ENCODE measurements at regions not wholly inside any gene's neighbourhood (a gene's known extent, or its start where the extent isn't known, plus 50 kb on each side); places are given as distances from the start of the nearest gene placed in this dataset.

DNA sequence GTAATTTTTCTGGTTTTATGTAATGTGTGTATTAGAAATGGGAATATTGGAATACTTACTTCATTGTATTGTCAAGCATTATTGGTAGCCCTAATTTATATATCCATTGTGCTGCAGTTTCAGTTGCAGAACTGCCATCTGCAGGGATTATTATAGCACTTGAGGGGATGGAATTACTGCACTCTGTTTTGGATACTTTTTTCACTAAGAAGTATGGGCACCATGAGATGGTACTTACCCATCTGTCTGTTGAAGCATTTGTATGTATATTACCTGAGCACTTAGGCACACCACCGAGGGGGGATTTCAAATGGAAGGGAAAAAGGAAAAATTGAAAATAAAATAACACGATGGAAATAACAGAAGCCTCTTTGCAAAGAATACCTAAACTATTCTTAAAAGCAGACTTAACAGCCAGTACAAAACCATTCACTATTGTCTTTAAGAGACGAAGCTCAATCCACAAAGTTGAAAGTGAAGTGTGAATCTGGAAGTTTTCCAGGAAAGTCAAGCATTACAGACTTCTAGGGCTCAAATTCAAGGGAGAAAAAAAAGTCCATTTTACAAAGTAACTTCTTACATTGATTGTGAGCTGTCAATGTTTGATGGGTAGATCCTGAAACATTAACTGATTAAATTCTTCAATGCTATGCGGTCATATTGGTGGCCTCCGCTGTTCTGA is 318.7 kb downstream of the SOX4 start:
- Histone ChIP-seq H3K36me3 (ENCODE audit: control insufficient read depth, insufficient read depth, low read length) (no peaks in the 10 kb centered on the region), H3K9me3 (ENCODE audit: control insufficient read depth, insufficient read depth, low read length) (no peaks in the 10 kb centered on the region), H3K27ac (ENCODE audit: low read length) (no peak overlapping the region), H3K27me3 (ENCODE audit: control insufficient read depth, insufficient read depth, low read length) (no peaks in the 10 kb centered on the region), H3K4me3 (ENCODE audit: low read length) (no peak overlapping the region), H3K4me1 (ENCODE audit: control insufficient read depth, insufficient read depth, low read length) (peaks cover 4% of the 10 kb centered on the region; the same call in 1 of the 2 replicates)
- WGBS (ENCODE audit: insufficient coverage, insufficient read length): no CpG with 5 or more reads among the region's 5 CpGs
- no peak for DNase-seq (ENCODE audit: low read depth, low spot score)

DNA sequence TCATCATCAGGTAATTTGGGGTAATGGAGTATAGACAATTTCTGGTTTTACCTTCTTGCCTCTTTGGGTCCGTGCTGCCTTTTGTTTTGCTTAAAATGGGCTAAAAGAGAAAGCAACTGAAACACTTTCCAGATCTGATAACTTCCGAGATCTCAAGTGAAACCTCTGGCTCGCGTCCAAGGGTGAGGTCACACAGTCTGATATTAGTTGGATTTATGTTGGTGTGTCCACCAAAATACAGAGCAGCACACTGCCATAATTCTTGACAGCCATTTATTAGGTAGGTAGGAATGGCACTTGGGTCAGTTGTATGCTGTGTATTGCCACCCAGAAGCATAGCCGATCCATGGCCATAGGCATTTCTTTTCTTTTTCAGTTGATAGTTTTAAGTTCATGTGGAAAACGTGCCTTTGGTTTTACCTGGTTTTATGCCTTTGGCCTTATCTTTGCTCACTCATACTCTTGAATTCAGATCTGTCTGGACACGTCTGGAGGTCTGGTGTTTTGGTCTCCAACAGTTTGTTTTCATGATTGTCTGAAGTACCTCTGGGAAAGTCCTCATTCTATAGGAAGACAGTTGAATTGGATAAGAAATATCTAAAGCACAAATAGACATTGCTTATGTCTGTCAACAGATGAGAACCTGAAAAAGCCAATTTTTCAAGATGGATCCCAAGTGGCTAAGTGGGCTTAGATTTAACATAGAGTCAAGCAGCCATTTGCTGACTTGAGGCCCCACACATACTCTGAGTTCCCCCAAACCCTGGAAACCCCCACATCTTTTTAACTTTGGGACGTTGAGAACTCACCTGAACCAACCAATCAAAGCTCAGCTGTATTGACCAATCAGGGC is 320.8 kb downstream of the SOX4 start:
- DNase-seq (ENCODE audit: low read depth, low spot score): no peak
- Histone ChIP-seq H3K36me3 (ENCODE audit: control insufficient read depth, insufficient read depth, low read length) (no peaks in the 10 kb centered on the region; the same call in 1 of the 2 replicates), H3K27me3 (ENCODE audit: control insufficient read depth, insufficient read depth, low read length) (no peaks in the 10 kb centered on the region), H3K27ac (ENCODE audit: low read length) (no peak overlapping the region), H3K4me3 (ENCODE audit: low read length) (no peak overlapping the region), H3K4me1 (ENCODE audit: control insufficient read depth, insufficient read depth, low read length) (peaks cover 3% of the 10 kb centered on the region; the same call in 1 of the 2 replicates), H3K9me3 (ENCODE audit: control insufficient read depth, insufficient read depth, low read length) (no peaks in the 10 kb centered on the region)
- no CpG with 5 or more reads among the region's 8 CpGs for WGBS (ENCODE audit: insufficient coverage, insufficient read length)

DNA sequence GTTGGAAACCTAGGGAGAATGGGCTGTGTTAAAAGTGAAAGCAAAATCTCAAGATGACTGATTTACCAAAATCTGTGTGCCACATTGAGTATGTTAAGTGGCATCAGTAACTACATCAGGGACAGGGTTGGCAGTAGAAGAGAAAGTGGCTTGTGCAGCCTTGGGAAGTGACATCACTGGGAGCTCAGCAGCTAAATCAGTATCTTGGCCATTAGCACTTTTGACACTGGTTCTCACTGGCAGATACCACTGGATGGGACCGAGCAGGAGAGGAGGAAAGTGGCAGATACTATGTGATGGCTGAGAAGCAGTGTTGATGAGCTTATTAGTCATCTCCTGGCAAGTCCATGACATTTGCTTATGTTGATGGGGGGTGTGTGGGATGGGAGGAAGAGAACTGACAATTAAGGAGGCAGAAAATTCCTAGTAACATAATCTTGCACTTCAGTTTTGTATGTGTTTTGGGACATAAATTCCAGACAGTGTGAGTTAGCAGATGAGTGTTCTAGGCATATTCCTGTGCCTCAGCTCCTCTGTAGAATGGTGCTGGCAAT is 322.2 kb downstream of the SOX4 start:
- Histone ChIP-seq H3K9me3 (ENCODE audit: control insufficient read depth, insufficient read depth, low read length) (no peaks in the 10 kb centered on the region), H3K27ac (ENCODE audit: low read length) (no peak overlapping the region), H3K36me3 (ENCODE audit: control insufficient read depth, insufficient read depth, low read length) (no peaks in the 10 kb centered on the region; the same call in 1 of the 2 replicates), H3K4me3 (ENCODE audit: low read length) (no peak overlapping the region), H3K4me1 (ENCODE audit: control insufficient read depth, insufficient read depth, low read length) (peaks cover 3% of the 10 kb centered on the region; the same call in 1 of the 2 replicates), H3K27me3 (ENCODE audit: control insufficient read depth, insufficient read depth, low read length) (no peaks in the 10 kb centered on the region)
- no CpG with 5 or more reads among the region's 1 CpG for WGBS (ENCODE audit: insufficient coverage, insufficient read length)
- no peak for DNase-seq (ENCODE audit: low read depth, low spot score)

DNA sequence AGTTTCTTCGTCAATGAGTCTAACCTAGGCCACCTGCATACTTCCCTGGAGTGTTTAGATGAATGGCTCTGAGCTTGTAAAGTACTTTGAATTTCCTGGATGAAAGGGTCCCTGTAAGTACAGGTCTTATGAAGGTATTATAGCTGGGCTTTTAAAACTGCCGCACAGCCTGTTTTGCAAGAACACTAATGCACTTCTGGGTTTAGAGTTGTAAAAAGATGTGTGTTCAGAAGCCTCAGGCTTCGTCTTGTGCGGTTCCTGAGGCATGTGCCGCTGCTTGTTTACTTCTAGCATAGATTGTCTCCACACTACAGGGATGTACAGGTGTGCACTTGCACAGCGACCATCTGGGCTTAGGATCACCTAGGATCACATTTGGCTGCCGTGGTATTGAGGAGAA is 324.5 kb downstream of the SOX4 start:
- H3K4me3 ChIP-seq (ENCODE audit: low read length): no peak overlapping the region
- H3K9me3 ChIP-seq (ENCODE audit: control insufficient read depth, insufficient read depth, low read length): no peaks in the 10 kb centered on the region
- H3K27me3 ChIP-seq (ENCODE audit: control insufficient read depth, insufficient read depth, low read length): no peaks in the 10 kb centered on the region
- peaks cover 3% of the 10 kb centered on the region; the same call in 1 of the 2 replicates for H3K4me1 ChIP-seq (ENCODE audit: control insufficient read depth, insufficient read depth, low read length)
- WGBS (ENCODE audit: insufficient coverage, insufficient read length): no CpG with 5 or more reads among the region's 7 CpGs
- no peaks in the 10 kb centered on the region; the same call in 1 of the 2 replicates for H3K36me3 ChIP-seq (ENCODE audit: control insufficient read depth, insufficient read depth, low read length)
- H3K27ac ChIP-seq (ENCODE audit: low read length): no peak overlapping the region
- DNase-seq (ENCODE audit: low read depth, low spot score): no peak

DNA sequence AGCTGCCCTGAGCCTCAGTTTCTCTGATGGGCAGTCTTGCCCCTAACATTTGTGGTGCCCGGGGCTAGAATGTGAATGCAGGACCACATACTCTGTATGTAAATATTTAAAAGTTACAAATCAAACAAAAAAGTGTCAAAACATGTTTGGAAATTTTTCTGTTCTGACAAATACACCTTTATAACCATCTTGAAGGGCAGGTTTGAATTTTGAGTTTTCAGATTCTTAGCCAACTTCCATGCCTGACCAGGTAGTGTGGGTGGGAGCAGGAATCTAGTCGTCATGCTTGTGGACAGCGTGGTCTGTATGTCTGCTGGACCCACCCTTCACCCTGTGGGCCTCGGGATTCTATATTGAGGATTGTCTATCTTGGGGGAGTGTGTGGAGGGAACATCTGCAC is 325.1 kb downstream of the SOX4 start:
- no peak overlapping the region for H3K27ac ChIP-seq (ENCODE audit: low read length)
- no peaks in the 10 kb centered on the region; the same call in 1 of the 2 replicates for H3K36me3 ChIP-seq (ENCODE audit: control insufficient read depth, insufficient read depth, low read length)
- no CpG with 5 or more reads among the region's 4 CpGs for WGBS (ENCODE audit: insufficient coverage, insufficient read length)
- H3K4me1 ChIP-seq (ENCODE audit: control insufficient read depth, insufficient read depth, low read length): peaks cover 3% of the 10 kb centered on the region; the same call in 1 of the 2 replicates
- H3K9me3 ChIP-seq (ENCODE audit: control insufficient read depth, insufficient read depth, low read length): no peaks in the 10 kb centered on the region
- no peak for DNase-seq (ENCODE audit: low read depth, low spot score)
- no peak overlapping the region for H3K4me3 ChIP-seq (ENCODE audit: low read length)
- no peaks in the 10 kb centered on the region for H3K27me3 ChIP-seq (ENCODE audit: control insufficient read depth, insufficient read depth, low read length)

DNA sequence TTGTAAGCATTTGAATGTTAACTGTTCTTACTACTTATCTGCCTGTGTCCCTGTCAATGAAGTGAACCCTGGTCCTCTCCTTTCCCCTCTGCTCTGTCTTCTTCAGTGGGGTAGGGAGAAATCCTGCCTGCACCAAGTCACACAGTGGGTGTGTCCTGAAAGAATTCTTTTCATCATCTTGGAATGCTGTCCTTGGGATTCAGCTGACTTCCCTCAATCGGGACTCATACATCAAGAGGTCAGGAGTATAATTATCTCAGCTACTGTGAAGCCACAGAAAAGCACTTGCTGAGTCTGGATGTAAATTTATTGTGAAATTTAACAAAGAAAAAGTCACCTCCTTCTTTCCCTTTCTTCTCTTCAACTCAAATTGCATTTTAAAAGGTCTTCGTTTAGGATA is 328.5 kb downstream of the SOX4 start:
- Histone ChIP-seq H3K4me1 (ENCODE audit: control insufficient read depth, insufficient read depth, low read length) (peaks cover 3% of the 10 kb centered on the region; the same call in 1 of the 2 replicates), H3K9me3 (ENCODE audit: control insufficient read depth, insufficient read depth, low read length) (no peaks in the 10 kb centered on the region), H3K27me3 (ENCODE audit: control insufficient read depth, insufficient read depth, low read length) (no peaks in the 10 kb centered on the region), H3K27ac (ENCODE audit: low read length) (no peak overlapping the region), H3K4me3 (ENCODE audit: low read length) (no peak overlapping the region), H3K36me3 (ENCODE audit: control insufficient read depth, insufficient read depth, low read length) (no peaks in the 10 kb centered on the region; the same call in 1 of the 2 replicates)
- DNase-seq (ENCODE audit: low read depth, low spot score): no peak
- no CpG with 5 or more reads among the region's 2 CpGs for WGBS (ENCODE audit: insufficient coverage, insufficient read length)

DNA sequence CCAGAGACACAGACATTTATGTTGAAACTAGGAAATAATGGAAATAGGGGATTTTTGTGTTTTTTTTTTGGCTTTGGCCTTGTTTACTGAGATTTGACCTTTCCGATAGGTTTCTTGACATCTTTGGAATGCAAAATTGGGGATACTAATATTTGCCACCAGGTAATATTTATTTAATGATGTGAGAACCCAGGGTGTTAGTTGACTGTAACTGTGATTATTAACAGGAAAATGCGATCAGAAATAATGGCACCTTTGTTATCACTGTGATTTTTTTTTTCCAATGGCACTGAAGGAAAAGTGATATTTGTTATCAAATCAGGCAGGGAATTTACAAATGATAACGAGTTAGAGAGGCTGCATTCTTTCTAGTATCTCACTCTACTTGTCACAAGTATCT is 330.5 kb downstream of the SOX4 start:
- DNase-seq (ENCODE audit: low read depth, low spot score): no peak
- no peaks in the 10 kb centered on the region for H3K36me3 ChIP-seq (ENCODE audit: control insufficient read depth, insufficient read depth, low read length)
- no peaks in the 10 kb centered on the region for H3K4me1 ChIP-seq (ENCODE audit: control insufficient read depth, insufficient read depth, low read length)
- no CpG with 5 or more reads among the region's 3 CpGs for WGBS (ENCODE audit: insufficient coverage, insufficient read length)
- H3K27ac ChIP-seq (ENCODE audit: low read length): no peak overlapping the region
- H3K9me3 ChIP-seq (ENCODE audit: control insufficient read depth, insufficient read depth, low read length): no peaks in the 10 kb centered on the region
- no peaks in the 10 kb centered on the region for H3K27me3 ChIP-seq (ENCODE audit: control insufficient read depth, insufficient read depth, low read length)
- H3K4me3 ChIP-seq (ENCODE audit: low read length): no peak overlapping the region

DNA sequence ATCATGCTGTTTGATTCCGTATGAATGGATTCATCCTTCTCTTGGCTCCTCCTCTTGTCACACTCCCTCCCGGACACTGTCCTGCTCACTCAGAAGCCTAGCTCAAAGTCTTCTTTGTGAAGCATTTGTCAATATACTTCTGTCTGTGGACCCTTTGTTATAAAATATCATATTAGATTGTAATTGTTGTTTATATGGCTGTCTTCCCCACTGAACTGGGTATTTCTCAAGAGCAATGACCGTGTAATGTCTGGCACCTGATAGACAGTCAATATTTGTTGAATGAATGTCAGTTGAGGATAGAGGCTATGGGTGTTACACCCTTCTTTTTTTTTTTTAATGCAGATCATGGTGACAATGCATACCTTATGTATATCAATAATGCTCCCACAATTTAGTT is 335.3 kb downstream of the SOX4 start:
- Histone ChIP-seq H3K27ac (ENCODE audit: low read length) (no peak overlapping the region), H3K9me3 (ENCODE audit: control insufficient read depth, insufficient read depth, low read length) (no peaks in the 10 kb centered on the region), H3K4me3 (ENCODE audit: low read length) (no peak overlapping the region), H3K36me3 (ENCODE audit: control insufficient read depth, insufficient read depth, low read length) (no peaks in the 10 kb centered on the region), H3K27me3 (ENCODE audit: control insufficient read depth, insufficient read depth, low read length) (no peaks in the 10 kb centered on the region), H3K4me1 (ENCODE audit: control insufficient read depth, insufficient read depth, low read length) (no peaks in the 10 kb centered on the region)
- DNase-seq (ENCODE audit: low read depth, low spot score): no peak
- WGBS (ENCODE audit: insufficient coverage, insufficient read length): no CpG with 5 or more reads among the region's 3 CpGs

DNA sequence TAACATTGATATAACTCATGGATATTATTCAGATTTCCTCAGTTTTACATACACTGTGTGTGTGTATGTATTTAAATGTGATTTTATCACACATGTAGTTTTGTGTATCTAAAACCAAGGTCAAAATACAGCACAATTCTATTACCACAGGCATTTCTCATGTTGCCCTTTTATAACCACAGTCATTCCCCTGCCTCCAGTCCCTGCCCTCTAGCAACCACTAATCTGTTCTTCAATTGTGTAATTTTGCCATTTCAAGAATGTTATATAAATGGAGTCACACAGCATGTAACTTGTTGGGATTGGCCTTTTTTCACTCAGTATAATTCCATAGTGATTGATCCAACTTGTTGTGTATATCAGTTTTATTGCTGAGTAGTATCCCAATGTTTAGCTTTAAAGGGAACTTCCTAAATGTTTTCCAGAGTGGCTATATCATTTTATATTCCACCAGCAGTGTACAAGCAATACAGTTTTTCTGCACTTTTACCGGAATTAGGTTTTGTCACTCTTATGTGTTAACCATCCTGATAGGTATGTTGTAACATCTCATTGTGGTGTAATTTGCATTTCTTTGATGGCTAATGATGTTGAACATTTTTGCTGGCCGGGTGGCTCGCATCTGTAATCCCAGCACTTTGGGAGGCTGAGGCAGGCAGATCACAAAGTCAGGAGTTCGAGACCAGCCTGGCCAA is 338.2 kb downstream of the SOX4 start:
- Histone ChIP-seq H3K4me3 (ENCODE audit: low read length) (no peak overlapping the region), H3K27ac (ENCODE audit: low read length) (no peak overlapping the region), H3K4me1 (ENCODE audit: control insufficient read depth, insufficient read depth, low read length) (peaks cover 1% of the 10 kb centered on the region; the same call in 1 of the 2 replicates), H3K9me3 (ENCODE audit: control insufficient read depth, insufficient read depth, low read length) (no peaks in the 10 kb centered on the region), H3K27me3 (ENCODE audit: control insufficient read depth, insufficient read depth, low read length) (no peaks in the 10 kb centered on the region), H3K36me3 (ENCODE audit: control insufficient read depth, insufficient read depth, low read length) (no peaks in the 10 kb centered on the region)
- WGBS (ENCODE audit: insufficient coverage, insufficient read length): no CpG with 5 or more reads among the region's 4 CpGs
- no peak for DNase-seq (ENCODE audit: low read depth, low spot score)

DNA sequence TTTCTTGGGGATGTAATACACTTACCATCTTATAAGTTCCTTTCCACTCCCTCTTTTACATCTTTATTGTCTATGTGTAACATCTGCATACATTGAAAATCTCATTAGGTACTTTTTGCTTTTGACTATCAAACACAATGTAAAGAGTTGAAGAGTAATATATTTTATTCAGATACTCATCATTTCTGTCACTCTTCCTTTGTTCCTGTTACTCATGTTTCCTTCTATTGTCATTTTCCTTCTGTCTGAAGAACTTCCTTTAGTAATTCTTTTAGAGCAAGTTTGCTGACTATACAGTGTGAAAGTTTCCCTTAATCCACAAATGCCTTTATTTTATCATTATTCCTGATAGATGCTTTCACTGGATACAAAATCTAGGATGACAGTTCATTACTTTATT is 339.8 kb downstream of the SOX4 start:
- no peak overlapping the region for H3K27ac ChIP-seq (ENCODE audit: low read length)
- no peaks in the 10 kb centered on the region for H3K36me3 ChIP-seq (ENCODE audit: control insufficient read depth, insufficient read depth, low read length)
- DNase-seq (ENCODE audit: low read depth, low spot score): no peak

More for the DNA sequence above, 339.8 kb downstream of the SOX4 start:
- Histone ChIP-seq H3K4me1 (ENCODE audit: control insufficient read depth, insufficient read depth, low read length) (peaks cover 1% of the 10 kb centered on the region; the same call in 1 of the 2 replicates), H3K4me3 (ENCODE audit: low read length) (no peak overlapping the region), H3K27me3 (ENCODE audit: control insufficient read depth, insufficient read depth, low read length) (no peaks in the 10 kb centered on the region), H3K9me3 (ENCODE audit: control insufficient read depth, insufficient read depth, low read length) (no peaks in the 10 kb centered on the region)
